ENCODE measurements at regions not wholly inside any gene's neighbourhood (a gene's known extent, or its start where the extent isn't known, plus 50 kb on each side); places are given as distances from the start of the nearest gene placed in this dataset.

DNA sequence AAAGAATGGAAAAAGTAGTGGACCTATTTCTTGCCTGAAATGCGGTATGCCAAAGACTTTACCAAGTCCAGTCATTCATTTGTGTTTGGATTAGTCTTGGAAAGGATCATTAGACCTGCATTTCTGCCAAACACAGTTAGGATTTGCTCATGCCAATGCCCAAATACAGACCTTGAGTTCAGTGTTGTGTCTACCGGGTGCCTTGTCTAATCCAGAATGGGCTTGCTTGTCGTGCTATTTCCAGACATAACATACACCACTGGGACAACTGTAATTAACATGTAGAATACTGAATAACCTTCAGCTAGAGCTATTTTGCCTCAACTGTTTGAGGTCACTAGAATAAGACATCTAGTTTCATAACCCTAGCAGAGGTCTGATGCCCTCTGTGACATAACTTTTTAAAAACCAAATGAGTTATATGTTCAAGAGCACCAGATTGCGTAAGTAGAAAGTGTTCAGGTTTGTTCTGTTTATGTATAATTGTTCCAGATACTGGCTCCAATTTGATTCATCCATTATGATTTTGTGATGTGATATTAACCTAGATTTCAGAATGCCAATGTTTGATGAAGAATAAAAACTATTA lies 145.3 kb upstream of the DPH6 start:
- TF ChIP-seq, protein P1, sequence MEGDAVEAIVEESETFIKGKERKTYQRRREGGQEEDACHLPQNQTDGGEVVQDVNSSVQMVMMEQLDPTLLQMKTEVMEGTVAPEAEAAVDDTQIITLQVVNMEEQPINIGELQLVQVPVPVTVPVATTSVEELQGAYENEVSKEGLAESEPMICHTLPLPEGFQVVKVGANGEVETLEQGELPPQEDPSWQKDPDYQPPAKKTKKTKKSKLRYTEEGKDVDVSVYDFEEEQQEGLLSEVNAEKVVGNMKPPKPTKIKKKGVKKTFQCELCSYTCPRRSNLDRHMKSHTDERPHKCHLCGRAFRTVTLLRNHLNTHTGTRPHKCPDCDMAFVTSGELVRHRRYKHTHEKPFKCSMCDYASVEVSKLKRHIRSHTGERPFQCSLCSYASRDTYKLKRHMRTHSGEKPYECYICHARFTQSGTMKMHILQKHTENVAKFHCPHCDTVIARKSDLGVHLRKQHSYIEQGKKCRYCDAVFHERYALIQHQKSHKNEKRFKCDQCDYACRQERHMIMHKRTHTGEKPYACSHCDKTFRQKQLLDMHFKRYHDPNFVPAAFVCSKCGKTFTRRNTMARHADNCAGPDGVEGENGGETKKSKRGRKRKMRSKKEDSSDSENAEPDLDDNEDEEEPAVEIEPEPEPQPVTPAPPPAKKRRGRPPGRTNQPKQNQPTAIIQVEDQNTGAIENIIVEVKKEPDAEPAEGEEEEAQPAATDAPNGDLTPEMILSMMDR (conservative IDR thresholded peaks at IDR 0.05): no peak
- no peak for TF ChIP-seq EZH2 (IDR thresholded peaks at IDR 0.05; ENCODE audit: low read depth)

Data from PC-9 (cell line).